SH-SY5Y (cell line): ENCODE measurements at regions not wholly inside any gene's neighbourhood (a gene's known extent, or its start where the extent isn't known, plus 50 kb on each side); places are given as distances from the start of the nearest gene placed in this dataset.

Experiments
- GATA2 ChIP-seq: IDR thresholded peaks from 2 replicates; pipeline ENCODE4 v1.6.1; 2011; ENCODE audit warnings: mild to moderate bottlenecking, low read depth, low read length
- GATA3 ChIP-seq: IDR thresholded peaks from 2 replicates; pipeline ENCODE4 v1.6.1; 2011; ENCODE audit warnings: low read depth, mild to moderate bottlenecking, low read length, moderate library complexity

- TF ChIP-seq GATA3 (no peak), GATA2 (no peak)
Measured at GRCh38 chr3:72101494-72101893, 316.5 kb upstream of the PROK2 start.

GRCh38 chr3:72100601-72101187 lies 315.7 kb upstream of the PROK2 start:
- TF ChIP-seq GATA3 (no peak), GATA2 (no peak)

- no peak for TF ChIP-seq GATA3
- no peak for TF ChIP-seq GATA2
Measured at GRCh38 chr3:72100080-72100511, 315.1 kb upstream of the PROK2 start.

- TF ChIP-seq GATA3 (no peak), GATA2 (no peak)
Measured at GRCh38 chr3:72099326-72100079, 314.6 kb upstream of the PROK2 start.

- TF ChIP-seq GATA2 (no peak), GATA3 (no peak)
Measured at GRCh38 chr3:72097053-72097452, 312.1 kb upstream of the PROK2 start.

GRCh38 chr3:72095521-72095920 lies 310.6 kb upstream of the PROK2 start:
- peak; percentile 83 for TF ChIP-seq GATA3
- peak; percentile 95 for TF ChIP-seq GATA2

GRCh38 chr3:72093992-72094334 lies 309.0 kb upstream of the PROK2 start:
- TF ChIP-seq GATA3 (no peak), GATA2 (no peak)

- TF ChIP-seq GATA3 (no peak), GATA2 (no peak)
Measured at GRCh38 chr3:72093270-72093991, 308.5 kb upstream of the PROK2 start.

- TF ChIP-seq GATA2 (no peak), GATA3 (no peak)
Measured at GRCh38 chr3:72092778-72093177, 307.8 kb upstream of the PROK2 start.

- TF ChIP-seq GATA2 (no peak), GATA3 (no peak)
Measured at GRCh38 chr3:72088486-72089025, 303.6 kb upstream of the PROK2 start.

GRCh38 chr3:72087420-72087819 lies 302.5 kb upstream of the PROK2 start:
- TF ChIP-seq GATA2 (no peak), GATA3 (no peak)

GRCh38 chr3:72086743-72087087 lies 301.8 kb upstream of the PROK2 start:
- no peak for TF ChIP-seq GATA3
- TF ChIP-seq GATA2 = no peak

GRCh38 chr3:72086042-72086742 lies 301.2 kb upstream of the PROK2 start:
- TF ChIP-seq GATA3 (no peak), GATA2 (no peak)

- no peak for TF ChIP-seq GATA3
- no peak for TF ChIP-seq GATA2
Measured at GRCh38 chr3:72085036-72085435, 300.1 kb upstream of the PROK2 start.
